Lower leg skin (tissue), 3 donors: ENCODE measurements at regions not wholly inside any gene's neighbourhood (a gene's known extent, or its start where the extent isn't known, plus 50 kb on each side); places are given as distances from the start of the nearest gene placed in this dataset.

ENCODE experiments used
- CTCF ChIP-seq, 3 donors: fragments of 450-650 bp; IDR thresholded peaks; one replicate each; pipeline ENCODE4 v1.5.1; 2016; ENCODE audit warnings: antibody characterized with exemption in 3 of 3, mild to moderate bottlenecking in 3 of 3, moderate library complexity in 2 of 3
- POLR2A ChIP-seq, 2 donors: fragments of 450-650 bp; IDR thresholded peaks; one replicate each; pipeline ENCODE4 v1.6.1; 2016 to 2017; ENCODE audit warnings: antibody characterized with exemption in 2 of 2, mild to moderate bottlenecking in 1 of 2, moderate library complexity in 1 of 2

- TF ChIP-seq CTCF (IDR thresholded peaks at IDR 0.05) (no peak), POLR2A (IDR thresholded peaks at IDR 0.05) (no peak)
These were observed 54.1 kb upstream of the WDR17 start for GRCh38 chr4:176011529-176011928.
